Loucy (cell line): ENCODE measurements at regions not wholly inside any gene's neighbourhood (a gene's known extent, or its start where the extent isn't known, plus 50 kb on each side); places are given as distances from the start of the nearest gene placed in this dataset.

Experiments
- H2AFZ ChIP-seq: fragments of 200-600 bp; sonication (generic); 2 replicates; pipeline ENCODE4 v1.6.0; 2016; ENCODE audit warnings: antibody characterized with exemption, mild to moderate bottlenecking, low read length, moderate library complexity
- H3F3A ChIP-seq: fragments of 200-600 bp; 2 replicates; pipeline ENCODE4 v1.6.0; 2016; ENCODE audit warnings: antibody characterized with exemption, low read depth, mild to moderate bottlenecking
- H3K27me3 ChIP-seq: fragments of 200-600 bp; sonication (generic); 2 replicates; pipeline ENCODE4 v1.6.1; 2014; ENCODE audit warnings: low read length, mild to moderate bottlenecking; ENCODE audit not compliant: insufficient read depth, poor library complexity, severe bottlenecking
- H3K36me3 ChIP-seq: fragments of 200-600 bp; sonication (generic); 2 replicates; pipeline ENCODE4 v1.6.1; 2016; ENCODE audit warnings: low read length; ENCODE audit not compliant: insufficient read depth
- H3K4me1 ChIP-seq: fragments of 200-600 bp; sonication (generic); 2 replicates; pipeline ENCODE4 v1.5.1; 2014; ENCODE audit warnings: low read length, mild to moderate bottlenecking; ENCODE audit not compliant: insufficient read depth, poor library complexity, severe bottlenecking
- H3K4me2 ChIP-seq: fragments of 200-600 bp; sonication (generic); 2 replicates; pipeline ENCODE4 v1.6.0; 2014; ENCODE audit warnings: antibody characterized with exemption, low read length, low read depth, mild to moderate bottlenecking; ENCODE audit not compliant: poor library complexity, severe bottlenecking
- H3K4me3 ChIP-seq: fragments of 200-600 bp; sonication (generic); 2 replicates; pipeline ENCODE4 v1.5.1; 2014; ENCODE audit warnings: low read length, mild to moderate bottlenecking, mixed read lengths; ENCODE audit not compliant: poor library complexity, severe bottlenecking
- H3K79me2 ChIP-seq: fragments of 200-600 bp; sonication (generic); 2 replicates; pipeline ENCODE4 v1.6.1; 2014; ENCODE audit warnings: low read length; ENCODE audit not compliant: insufficient read depth
- H3K9ac ChIP-seq: fragments of 200-600 bp; sonication (generic); 2 replicates; pipeline ENCODE4 v1.6.0; 2014; ENCODE audit warnings: mild to moderate bottlenecking, low read depth, low read length, moderate library complexity; ENCODE audit not compliant: poor library complexity, severe bottlenecking
- H3K9me2 ChIP-seq: fragments of 200-600 bp; sonication (generic); replicated peaks from 2 replicates; pipeline ENCODE4 v1.6.1; 2016; ENCODE audit warnings: low read depth, low read length, mixed read lengths
- H3K9me3 ChIP-seq: fragments of 200-600 bp; sonication (generic); 2 replicates; pipeline ENCODE4 v1.6.1; 2014; ENCODE audit warnings: mild to moderate bottlenecking, antibody characterized with exemption, low read length, low read depth; ENCODE audit not compliant: insufficient read depth
- H4K20me1 ChIP-seq: fragments of 200-600 bp; sonication (generic); 2 replicates; pipeline ENCODE4 v1.6.0; 2014; ENCODE audit warnings: antibody characterized with exemption, low read length, mild to moderate bottlenecking; ENCODE audit not compliant: insufficient read depth, poor library complexity, severe bottlenecking
- EZH2phosphoT487 ChIP-seq: fragments of 200-600 bp; IDR thresholded peaks from 2 replicates; pipeline ENCODE4 v1.6.1; 2018; ENCODE audit warnings: antibody characterized with exemption, mild to moderate bottlenecking, moderate library complexity, borderline replicate concordance
- TF ChIP-seq, protein P1 (sequence below): fragments of 200-600 bp; sonication (generic); conservative IDR thresholded peaks from 2 replicates; pipeline ENCODE4 v1.5.1; 2014; ENCODE audit warnings: mild to moderate bottlenecking, antibody characterized with exemption, low read length

DNA sequence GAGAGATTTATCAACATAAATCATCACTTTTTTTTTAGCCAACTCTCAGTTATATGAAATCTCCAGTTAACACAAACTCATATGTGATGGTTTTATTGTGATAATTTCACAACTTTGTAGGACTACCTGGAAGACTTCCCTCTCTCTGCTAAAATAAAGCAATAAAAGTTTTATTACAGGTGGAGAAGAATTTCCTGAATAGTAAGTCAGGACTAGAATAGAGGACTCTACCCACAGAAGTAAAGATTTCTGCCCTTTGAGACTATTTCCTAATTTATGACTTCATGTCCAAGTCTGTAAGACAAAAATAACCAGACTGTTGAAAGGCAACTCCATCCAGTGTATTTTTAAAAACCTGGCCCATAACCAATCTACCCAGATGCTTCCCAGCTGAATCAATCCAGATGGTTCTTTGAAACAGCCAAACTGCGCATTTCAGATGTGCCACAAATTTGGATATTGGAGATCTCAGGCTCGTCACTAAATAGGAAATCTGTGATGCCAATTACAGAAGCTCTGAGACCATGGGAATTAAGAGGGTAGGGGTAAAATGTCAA lies 234.0 kb upstream of the NMUR2 start:
- no peaks in the 10 kb centered on the region for H3F3A ChIP-seq
- H3K36me3 ChIP-seq, result no peaks in the 10 kb centered on the region
- no peak overlapping the region for H3K9ac ChIP-seq
- no peak overlapping the region for H3K4me3 ChIP-seq
- H3K4me1 ChIP-seq, result no peaks in the 10 kb centered on the region
- H3K4me2 ChIP-seq, result no peak overlapping the region
- no peaks in the 10 kb centered on the region for H3K27me3 ChIP-seq
- no peaks in the 10 kb centered on the region for H3K9me2 ChIP-seq
- no peak overlapping the region for H2AFZ ChIP-seq
- TF ChIP-seq, protein P1, sequence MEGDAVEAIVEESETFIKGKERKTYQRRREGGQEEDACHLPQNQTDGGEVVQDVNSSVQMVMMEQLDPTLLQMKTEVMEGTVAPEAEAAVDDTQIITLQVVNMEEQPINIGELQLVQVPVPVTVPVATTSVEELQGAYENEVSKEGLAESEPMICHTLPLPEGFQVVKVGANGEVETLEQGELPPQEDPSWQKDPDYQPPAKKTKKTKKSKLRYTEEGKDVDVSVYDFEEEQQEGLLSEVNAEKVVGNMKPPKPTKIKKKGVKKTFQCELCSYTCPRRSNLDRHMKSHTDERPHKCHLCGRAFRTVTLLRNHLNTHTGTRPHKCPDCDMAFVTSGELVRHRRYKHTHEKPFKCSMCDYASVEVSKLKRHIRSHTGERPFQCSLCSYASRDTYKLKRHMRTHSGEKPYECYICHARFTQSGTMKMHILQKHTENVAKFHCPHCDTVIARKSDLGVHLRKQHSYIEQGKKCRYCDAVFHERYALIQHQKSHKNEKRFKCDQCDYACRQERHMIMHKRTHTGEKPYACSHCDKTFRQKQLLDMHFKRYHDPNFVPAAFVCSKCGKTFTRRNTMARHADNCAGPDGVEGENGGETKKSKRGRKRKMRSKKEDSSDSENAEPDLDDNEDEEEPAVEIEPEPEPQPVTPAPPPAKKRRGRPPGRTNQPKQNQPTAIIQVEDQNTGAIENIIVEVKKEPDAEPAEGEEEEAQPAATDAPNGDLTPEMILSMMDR, result no peak
- TF ChIP-seq EZH2phosphoT487, result no peak
- no peaks in the 10 kb centered on the region for H4K20me1 ChIP-seq
- H3K79me2 ChIP-seq, result no peaks in the 10 kb centered on the region
- H3K9me3 ChIP-seq, result no peaks in the 10 kb centered on the region

- no peak overlapping the region for H2AFZ ChIP-seq
- H3K4me3 ChIP-seq, result no peak overlapping the region
- no peaks in the 10 kb centered on the region for H3K9me2 ChIP-seq
- TF ChIP-seq EZH2phosphoT487, result no peak
- TF ChIP-seq, protein P1, result no peak
- H3K79me2 ChIP-seq, result no peaks in the 10 kb centered on the region
- no peaks in the 10 kb centered on the region for H3F3A ChIP-seq
- H3K9ac ChIP-seq, result no peak overlapping the region
- H4K20me1 ChIP-seq, result no peaks in the 10 kb centered on the region
- no peaks in the 10 kb centered on the region for H3K4me1 ChIP-seq
- no peaks in the 10 kb centered on the region for H3K27me3 ChIP-seq
- no peaks in the 10 kb centered on the region for H3K36me3 ChIP-seq
- no peak overlapping the region for H3K4me2 ChIP-seq
- no peaks in the 10 kb centered on the region for H3K9me3 ChIP-seq
Measured at GRCh38 chr5:152641970-152642805, 237.1 kb upstream of the NMUR2 start.

DNA sequence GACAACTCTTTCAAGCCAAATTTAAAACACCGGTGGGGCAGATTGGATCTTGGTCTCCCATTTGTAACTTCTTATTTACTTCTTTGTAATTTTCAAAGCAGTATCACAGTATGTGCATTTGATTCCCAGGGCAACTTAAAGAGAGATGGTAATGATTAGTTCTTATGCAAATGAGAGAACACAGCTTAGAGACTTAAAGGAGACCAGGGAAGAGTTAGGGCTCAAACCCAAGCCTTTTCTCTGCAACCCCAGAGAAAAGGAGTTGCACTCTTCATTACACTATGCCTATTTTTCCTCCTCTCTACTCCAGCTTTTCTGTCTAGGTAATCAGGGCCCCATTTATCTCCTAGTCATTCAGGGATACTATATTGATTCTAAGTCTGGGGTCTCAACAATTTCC lies 237.8 kb upstream of the NMUR2 start:
- Histone ChIP-seq H2AFZ (no peak overlapping the region), H3K79me2 (no peaks in the 10 kb centered on the region), H3K36me3 (no peaks in the 10 kb centered on the region), H3K4me2 (no peak overlapping the region), H3K4me1 (no peaks in the 10 kb centered on the region), H3K4me3 (no peak overlapping the region), H4K20me1 (no peaks in the 10 kb centered on the region), H3K9me3 (no peaks in the 10 kb centered on the region), H3F3A (no peaks in the 10 kb centered on the region), H3K27me3 (no peaks in the 10 kb centered on the region), H3K9ac (no peak overlapping the region), H3K9me2 (no peaks in the 10 kb centered on the region)
- TF ChIP-seq, protein P1, result no peak
- no peak for TF ChIP-seq EZH2phosphoT487
